GM12865 (cell line): ENCODE measurements at regions not wholly inside any gene's neighbourhood (a gene's known extent, or its start where the extent isn't known, plus 50 kb on each side); places are given as distances from the start of the nearest gene placed in this dataset.

Experiments used
- DNase-seq: peaks from one replicate; pipeline ENCODE4 v3.0.0; 2010; ENCODE audit warnings: low read depth
- H3K4me3 ChIP-seq: 2 replicates; pipeline ENCODE4 v1.5.1; 2011; ENCODE audit warnings: mild to moderate bottlenecking, low read depth, low read length, control low read depth
- CTCF ChIP-seq: IDR thresholded peaks from 2 replicates; pipeline ENCODE4 v1.5.1; 2011; ENCODE audit warnings: low read length, control low read depth, low read depth, inconsistent platforms; ENCODE audit not compliant: insufficient read depth; ENCODE audit errors: missing control alignments

GRCh38 chr3:144624656-144625055 is 653.0 kb downstream of the DIPK2A start:
- DNase-seq = no peak
- no peak for TF ChIP-seq CTCF
- H3K4me3 ChIP-seq = no peak overlapping the region

GRCh38 chr3:144626835-144627234 is 655.2 kb downstream of the DIPK2A start:
- no peak overlapping the region for H3K4me3 ChIP-seq
- no peak for TF ChIP-seq CTCF
- no peak for DNase-seq

- TF ChIP-seq CTCF = no peak
- no peak for DNase-seq
- no peak overlapping the region for H3K4me3 ChIP-seq
Measured at GRCh38 chr3:144629381-144629780, 657.8 kb downstream of the DIPK2A start.

GRCh38 chr3:144636833-144637232 is 665.2 kb downstream of the DIPK2A start:
- DNase-seq = peak; percentile 21
- H3K4me3 ChIP-seq = no peak overlapping the region
- TF ChIP-seq CTCF = peak; percentile 4

GRCh38 chr3:144638009-144638408 is 666.4 kb downstream of the DIPK2A start:
- no peak for DNase-seq
- no peak overlapping the region for H3K4me3 ChIP-seq
- no peak for TF ChIP-seq CTCF

- no peak for DNase-seq
- no peak overlapping the region for H3K4me3 ChIP-seq
- no peak for TF ChIP-seq CTCF
Measured at GRCh38 chr3:144643771-144644198, 672.2 kb downstream of the DIPK2A start.

- no peak for TF ChIP-seq CTCF
- no peak for DNase-seq
- no peak overlapping the region for H3K4me3 ChIP-seq
Measured at GRCh38 chr3:144645300-144645699, 673.7 kb downstream of the DIPK2A start.
